ENCODE measurements at regions not wholly inside any gene's neighbourhood (a gene's known extent, or its start where the extent isn't known, plus 50 kb on each side); places are given as distances from the start of the nearest gene placed in this dataset.

DNA sequence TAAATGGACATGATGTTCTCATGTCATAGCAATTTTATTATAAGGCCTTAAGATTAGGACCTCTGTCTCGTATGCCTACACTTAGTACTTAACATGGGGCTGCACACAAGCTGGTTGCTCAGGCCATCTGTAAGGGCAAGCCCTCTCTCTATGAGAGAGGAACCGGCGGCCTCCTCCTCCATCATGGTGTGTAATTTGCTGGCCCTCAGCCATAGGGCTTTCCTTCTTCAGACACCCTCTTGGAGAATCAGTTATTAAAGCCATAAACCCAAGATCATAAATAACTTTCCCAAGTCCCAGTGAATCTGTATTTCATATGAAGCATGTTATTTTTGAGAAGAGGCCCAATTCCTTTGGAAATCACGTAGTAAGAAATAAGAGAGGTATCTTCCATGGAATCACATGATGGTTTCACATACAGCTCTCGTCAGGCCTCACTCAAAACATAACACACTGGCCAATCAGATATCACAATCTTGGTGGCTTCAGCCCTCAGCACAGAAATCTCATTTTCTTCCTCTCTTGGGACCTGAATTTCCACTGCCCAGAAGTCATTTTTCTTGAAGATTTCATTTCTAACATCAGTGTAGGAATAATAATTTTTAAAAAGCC lies 92.6 kb downstream of the RDH14 start:
- DNase-seq: no peak

DNA sequence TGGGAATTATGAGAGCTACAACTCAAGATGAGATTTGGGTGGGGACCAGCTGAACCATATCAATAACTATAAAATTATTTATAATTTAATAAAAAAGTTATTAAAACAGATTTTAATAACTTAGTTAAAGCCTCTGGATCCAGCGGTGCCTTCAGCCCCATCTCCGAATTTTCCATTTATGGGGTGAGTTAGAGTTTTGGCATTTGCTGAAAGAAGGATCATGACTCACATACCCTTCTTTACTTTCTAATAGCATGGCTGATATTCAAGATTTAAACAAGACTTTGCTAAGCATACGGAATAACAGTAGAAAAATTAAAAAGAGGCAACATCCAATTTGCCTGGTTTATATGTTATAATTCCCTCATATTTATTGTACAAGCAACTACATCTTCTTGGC lies 94.5 kb downstream of the RDH14 start:
- no peak for DNase-seq

DNA sequence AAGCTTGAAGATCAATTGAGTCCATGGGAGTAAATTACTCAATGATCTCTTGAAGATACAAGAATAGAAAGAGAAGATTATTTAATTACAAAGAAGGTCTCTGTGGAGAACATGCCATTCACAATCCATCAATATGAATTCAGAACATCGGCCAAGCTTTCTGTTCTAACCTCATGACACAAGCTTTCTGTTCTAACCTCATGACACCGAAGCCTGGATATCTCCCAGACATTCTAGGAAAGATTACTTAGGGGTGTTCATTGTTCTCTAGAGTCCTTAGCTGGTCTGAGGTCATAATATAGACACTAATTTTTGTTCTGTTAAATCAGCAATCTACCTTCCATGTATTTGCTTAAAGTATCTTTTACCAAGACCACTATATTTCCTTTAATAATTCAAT lies 95.5 kb downstream of the RDH14 start:
- no peak for DNase-seq

DNA sequence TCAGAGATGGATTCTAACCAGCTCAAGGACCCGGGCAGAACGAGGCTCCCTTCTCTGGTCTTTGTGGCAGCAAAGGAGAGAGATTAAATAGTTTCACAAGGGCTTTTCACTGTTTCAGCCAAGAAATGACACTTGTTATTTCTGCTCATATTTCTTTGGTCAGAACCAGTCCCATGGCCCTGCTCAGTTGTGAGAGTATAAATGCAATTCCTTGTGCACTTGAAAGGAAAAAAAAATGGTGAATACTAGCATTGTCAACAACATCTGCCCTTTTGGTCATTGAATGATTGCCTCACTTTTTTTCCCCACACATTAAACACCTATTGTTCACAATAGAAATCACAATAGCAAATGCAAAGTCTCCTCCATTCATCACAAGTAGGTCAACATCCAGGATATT lies 104.4 kb downstream of the RDH14 start:
- peak in 2 of 51 donors; percentile 11 to 35 for DNase-seq

DNA sequence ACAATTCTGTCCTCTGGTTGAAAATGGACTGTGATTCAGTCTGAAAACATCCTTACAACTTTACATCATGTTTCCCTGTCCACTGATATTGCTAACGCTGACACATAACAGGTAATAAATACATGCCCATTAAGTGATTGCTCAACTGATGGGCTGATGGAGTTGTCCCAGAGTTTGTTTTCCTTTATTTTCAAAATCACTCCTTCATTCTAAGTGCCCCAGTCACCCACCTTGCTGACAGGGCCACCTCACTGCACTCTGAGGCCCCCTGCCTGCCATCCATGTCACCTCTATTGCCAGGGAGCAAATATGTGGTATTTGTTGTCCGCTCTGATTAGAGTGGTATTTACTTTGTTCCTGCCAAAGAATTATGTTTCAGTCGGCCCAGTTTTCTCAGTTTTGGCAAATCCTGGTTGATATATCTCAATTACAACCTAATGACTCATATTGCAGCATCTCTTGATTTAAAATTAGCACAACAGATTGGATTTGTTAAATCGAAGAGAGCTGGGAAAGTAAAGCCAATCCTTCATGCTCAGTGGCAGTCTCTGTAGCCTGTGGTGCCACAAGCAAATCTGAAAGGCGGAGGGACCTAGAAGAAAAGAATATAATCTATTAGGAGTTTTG lies 105.1 kb downstream of the RDH14 start:
- no peak for DNase-seq

DNA sequence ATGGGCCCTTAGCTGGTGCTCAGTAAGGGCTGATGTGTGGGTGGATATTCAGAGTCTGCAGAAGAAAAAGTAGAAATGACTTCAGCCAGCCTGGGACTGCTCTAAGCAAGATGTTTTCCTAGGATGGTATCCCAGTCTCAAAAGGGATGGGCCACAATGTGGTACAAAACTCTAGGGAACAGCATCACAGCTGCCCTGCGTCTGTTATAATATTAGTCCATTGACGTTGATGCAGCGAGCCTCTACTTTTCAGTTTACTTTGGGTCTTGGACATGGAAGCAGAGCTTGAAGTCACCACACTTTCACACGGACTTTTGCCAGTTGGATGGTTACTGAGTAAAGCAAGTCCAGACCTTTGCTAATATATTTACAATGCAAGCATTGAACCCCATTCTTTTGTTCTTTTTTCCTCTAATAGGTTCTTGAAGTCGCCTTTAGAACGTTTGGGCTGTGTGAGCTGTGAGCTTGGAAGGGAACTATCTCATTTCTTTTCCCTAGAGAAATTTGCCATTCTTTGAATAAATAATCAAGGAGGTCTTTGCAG lies 105.7 kb downstream of the RDH14 start:
- DNase-seq: no peak

DNA sequence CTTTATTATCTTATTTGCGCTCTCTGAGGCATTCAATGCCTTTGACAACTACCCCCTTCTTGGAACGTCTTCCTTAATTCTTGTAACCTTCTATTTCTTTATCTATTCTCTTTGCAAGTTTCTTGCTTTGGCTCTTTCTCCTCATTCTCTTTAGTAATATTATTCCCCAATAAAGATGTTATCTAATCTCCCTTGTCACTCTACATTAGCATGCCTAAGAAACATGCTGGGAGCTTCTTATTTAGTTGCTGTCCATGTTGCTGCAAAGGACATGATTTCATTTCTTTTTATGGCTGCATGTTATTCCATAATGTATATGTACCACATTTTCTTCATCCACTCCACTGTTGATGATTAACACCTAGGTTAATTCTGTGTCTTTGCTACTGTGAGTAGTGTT lies 113.7 kb downstream of the RDH14 start:
- no peak for DNase-seq

DNA sequence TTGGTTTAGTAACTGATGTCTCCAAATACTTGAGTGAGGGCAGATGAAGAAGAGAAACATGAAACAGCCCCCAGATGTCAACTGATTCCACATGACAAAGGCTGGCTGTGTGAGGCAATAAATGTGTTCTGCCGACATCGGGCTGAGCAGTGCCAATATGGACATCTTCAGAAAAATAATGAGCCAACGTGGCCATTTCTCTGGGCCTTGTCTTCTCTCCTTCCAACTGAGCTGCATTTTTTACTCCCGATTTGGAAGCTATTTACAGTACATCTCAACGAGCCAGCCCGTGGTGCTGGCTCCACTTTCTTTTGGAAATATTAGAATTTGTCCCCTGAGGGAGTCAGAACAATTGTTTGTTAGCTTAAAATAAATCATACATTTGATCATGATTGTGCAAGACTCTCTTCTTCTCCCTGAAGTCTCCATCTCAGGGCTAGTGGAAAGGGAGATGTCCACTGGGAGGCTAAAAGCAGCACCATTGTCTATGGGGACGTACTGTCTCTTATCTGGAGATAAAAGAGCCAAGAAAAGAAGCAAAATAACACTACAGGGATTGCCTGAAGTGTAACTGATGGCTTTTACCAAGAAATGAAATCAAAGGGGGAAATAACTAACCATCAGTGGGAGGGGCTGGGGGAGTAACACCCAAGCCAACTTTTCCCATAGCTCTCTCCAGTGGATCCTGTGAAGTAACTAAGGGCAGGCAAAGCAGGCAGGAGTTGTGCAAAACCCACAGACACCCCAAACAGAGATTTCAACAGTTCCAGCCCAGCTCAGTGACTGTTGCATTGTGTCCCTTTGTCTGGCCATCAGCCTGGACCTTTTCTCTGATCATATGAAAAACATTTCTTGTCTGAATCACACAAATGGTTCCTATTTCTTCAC lies 114.8 kb downstream of the RDH14 start:
- DNase-seq: no peak

DNA sequence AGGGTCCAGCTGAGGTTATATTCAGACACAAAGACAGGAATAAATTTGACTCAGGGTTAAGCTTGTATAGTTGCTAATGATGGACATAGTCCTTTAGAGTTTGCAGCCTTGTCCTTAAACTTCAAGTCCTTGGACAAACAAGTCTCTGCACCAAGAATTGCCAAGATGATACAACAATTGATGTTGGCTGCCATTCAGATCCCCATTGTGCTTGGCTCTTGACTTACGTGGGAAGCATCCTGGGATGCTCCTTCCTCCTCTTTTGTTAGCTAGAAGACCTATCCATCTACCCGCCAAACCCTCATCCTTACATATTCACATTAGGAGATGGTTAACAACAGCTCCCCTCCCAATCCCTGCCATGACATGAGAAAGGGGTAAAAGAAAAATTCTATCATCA lies 115.6 kb downstream of the RDH14 start:
- no peak for DNase-seq

DNA sequence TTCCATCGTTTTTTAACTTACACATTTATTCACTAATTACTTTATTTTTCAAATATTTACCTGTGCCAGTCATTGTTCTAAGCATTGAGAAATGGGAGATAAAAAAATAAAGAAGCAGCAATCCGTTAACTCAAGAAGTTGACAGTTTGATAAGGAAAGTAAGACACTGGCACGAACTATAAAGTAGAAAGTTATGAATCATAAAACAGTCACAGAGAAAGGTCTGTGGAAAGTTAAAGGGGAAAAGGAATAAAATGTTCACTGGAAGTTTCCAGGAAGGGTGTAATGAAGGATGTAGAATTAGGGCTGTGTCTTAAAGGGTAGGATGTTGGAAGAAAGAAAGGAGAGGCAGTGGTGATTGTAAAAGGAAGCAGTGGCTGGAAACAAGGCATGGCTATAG lies 118.9 kb downstream of the RDH14 start:
- DNase-seq: no peak

DNA sequence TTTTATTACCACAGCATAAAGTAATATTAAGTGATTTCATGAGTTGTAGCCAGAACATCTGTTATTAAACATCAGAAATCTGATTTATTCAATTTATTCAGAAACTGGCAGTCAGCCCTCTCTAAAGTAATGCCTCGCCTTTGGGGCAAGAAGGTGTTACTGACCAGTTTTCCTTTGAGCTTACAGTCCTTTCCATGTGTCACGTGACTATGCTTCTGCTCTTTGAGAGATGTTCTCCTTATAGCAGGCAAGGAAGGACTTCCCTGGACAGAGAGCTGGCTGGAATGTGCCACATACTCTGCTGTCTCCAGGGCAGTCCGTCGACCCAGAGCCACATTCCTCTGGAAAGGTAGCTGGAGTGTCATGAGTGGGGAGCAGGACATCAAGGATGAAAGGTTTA lies 119.7 kb downstream of the RDH14 start:
- no peak for DNase-seq

DNA sequence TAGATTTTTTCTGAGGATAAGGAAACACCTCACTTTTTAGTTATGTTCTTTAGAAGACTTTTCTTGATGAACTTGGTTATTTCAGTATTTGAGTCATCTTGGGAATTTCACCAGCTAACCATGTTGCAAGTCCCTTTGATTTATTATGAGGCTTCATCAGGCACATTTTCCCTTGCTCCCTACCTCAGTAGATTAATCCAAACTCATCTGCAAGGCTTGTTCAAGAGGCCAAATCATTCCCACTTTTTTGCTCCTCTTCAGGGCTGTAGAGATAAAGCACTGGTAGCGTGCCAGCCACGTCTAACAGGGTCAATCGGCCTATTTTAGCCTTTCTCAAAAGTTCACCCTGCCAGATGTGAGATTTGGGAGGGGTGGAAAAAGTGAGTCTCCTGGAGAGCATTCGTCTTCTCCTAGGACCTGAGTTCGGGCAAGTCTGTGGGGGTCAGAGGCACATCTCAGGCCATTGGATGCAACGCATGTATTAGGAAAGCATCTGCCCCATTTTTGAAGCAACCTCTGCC lies 120.3 kb downstream of the RDH14 start:
- DNase-seq: no peak

DNA sequence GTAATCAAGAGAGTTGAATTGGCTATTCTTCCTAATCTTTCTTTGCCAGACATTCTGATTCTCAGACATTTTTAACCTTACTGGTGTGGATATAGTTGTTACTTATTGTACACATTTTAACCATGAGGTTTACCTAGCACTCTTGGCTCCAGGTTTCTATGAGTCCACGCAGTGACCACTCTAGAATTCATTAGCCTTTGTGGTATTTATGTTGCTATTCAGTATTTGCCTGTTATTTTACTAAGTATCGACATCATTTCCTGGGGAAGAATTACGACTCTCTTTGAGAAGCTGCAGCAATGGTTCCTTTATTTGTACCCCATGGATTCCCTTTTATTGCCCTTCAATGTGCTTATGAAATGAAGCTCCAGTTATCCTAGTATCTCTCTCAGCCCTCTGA lies 120.7 kb downstream of the RDH14 start:
- no peak for DNase-seq

DNA sequence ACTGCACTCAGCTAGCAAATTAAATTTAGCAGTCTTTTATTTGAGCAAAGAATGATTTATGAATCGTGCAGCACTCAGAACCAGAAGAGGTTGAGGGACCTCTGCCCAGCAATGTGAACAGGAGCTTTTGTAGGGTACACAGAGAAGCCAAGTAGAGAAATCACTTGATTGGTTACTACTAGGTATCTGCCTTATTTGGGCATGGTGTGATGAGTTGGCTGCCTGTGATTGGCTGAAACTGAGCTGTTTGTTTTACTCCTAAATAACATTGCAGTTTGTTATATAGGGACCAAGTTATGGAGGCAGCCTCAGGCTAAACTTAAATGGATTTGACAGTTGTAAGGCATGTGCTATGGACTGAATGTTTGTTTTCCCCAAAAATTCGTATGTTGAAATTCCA lies 122.5 kb downstream of the RDH14 start:
- DNase-seq: no peak

DNA sequence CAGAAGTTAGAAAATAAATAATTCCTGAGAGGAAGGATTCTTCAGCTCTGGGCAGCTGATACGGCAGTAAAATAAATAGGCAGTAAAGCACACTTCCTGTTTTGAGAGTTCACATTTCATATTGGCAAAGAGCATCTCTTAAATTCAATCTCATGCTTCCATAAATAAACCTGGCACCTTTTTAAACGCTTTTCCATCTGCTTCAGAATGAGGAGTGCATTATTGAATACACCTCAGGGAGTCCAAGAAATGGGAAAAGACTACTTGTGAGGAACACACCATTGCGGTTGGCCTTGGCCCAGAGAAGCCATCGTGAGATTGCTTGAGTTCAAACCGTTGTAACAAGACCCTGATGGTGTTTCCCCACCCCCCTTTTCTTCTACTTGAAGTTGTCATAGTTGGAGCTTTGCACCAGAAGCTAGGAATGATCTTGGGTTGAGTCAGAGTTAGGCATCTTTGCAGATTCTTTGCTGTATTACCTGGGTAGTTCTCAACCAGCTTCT lies 123.9 kb downstream of the RDH14 start:
- no peak for DNase-seq

DNA sequence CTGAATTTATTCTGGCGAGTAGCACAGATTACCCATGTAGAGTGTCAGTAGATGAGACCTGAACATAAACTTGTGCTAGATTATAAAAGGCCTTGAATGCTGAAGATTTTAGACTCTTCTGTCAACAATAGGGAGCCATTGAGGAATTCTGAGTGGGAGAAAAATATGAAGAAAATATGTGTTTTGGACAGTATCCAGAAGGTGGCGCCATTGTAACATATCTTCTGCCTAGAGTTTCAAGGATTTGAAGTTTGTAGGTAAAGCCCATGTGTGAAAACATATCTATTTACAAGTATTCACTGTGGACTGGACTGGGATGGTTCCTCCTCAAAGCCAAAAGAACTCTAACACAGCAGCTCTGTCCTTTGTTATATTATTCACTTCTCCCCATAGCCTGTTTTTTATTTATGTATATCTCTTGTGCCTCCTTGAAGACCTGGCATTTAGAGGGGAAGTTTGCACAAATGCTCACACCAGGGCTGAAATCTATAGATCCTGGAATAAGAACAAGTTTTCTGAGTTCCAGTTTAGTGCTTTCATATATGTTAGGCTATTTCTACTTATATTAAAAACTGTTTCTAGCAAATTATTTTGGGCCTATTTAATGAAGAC lies 124.9 kb downstream of the RDH14 start:
- peak in 4 of 51 donors; percentile 3 to 15 (median 14) for DNase-seq

DNA sequence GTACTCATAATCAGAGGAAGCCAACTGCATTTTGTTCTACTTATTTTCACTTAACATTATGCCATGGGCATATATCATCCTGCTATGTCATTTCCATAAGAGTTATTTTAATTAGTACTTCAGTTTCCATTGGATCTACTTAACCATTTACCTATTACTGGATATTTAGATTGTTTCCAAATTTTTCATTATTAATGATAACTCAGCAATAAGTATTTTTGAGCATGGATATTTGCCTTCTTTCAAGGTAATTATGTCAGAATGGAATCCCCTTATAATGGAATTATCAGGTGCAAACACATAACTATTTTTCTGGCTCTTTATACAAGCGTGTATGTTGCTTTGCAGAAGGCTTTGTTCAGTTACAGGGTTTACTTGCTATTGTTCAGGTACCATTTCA lies 126.6 kb downstream of the RDH14 start:
- no peak for DNase-seq

DNA sequence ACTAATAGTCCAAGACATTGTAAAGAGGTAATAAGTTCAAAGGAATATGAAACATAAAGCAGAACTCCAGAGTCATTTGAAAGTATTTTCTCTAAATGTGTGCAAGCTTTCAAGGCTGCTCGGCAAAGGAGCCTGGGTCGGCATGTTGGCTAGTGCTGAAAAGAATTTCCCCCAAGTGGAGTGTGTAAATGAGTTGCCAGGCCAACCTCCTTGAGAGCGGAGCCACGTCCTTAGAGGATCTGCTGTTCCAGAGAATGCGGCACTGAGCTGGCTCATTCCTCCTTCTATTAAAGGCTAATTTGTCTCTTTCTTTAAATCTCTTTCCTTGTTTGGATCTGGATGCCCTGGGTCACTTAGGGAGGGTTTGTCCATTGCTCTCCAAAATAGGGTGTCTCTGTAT lies 127.5 kb downstream of the RDH14 start:
- peak in 21 of 51 donors; percentile 1 to 52 (median 25) for DNase-seq

DNA sequence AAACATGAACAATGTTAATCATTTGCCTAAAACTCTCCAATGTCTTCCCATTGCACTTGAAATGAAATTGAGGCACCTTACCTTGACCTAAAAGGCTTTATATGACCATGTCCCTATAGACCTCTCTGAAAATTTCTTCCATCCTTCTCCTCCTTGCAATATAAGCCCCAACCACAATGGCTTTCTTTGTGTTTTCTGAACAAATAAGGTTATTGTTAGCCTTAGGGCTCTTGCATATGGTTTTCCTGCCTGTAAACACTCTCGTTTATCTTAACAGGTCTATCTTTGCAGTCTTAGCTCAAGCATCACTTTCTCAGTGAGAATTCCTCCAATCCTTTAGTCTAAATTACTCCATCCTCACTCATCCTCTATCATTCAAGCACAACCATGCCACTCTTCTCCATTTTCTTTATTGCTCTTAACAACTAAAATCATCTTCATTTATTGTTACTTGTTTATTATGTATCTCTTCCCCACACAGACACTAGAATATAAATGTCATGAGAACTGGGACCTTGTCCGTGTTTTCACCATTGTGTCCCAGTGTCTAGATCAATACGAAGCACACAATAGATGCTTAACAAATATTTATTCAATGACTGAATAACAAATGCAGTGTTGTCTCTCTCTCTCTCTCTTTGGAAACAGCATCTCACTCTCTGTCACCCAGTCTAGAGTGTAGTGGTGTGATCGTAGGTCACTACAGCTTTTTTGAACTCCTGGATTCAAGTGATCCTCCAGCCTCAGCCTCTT lies 129.3 kb downstream of the RDH14 start:
- DNase-seq: peak in 1 of 51 donors; percentile 14

DNA sequence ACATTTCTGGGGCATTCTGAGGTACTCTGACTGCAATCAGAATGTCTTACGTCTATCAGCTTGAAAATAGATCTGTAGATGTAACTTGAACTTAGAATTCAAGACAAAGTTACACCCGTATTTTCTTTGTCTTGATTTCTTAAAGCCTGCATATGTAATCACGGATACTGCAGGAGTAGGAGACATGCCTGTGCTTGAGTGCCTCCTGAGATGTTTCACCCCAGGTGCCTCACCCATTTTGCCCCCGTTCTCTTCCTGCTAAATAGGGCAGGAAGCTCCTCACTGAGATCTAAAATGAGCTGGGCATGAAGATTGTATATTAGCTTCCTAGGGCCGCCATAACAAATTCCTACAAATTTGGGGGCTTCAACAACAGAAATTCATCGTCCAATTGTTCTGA lies 131.9 kb downstream of the RDH14 start:
- DNase-seq: no peak

DNA sequence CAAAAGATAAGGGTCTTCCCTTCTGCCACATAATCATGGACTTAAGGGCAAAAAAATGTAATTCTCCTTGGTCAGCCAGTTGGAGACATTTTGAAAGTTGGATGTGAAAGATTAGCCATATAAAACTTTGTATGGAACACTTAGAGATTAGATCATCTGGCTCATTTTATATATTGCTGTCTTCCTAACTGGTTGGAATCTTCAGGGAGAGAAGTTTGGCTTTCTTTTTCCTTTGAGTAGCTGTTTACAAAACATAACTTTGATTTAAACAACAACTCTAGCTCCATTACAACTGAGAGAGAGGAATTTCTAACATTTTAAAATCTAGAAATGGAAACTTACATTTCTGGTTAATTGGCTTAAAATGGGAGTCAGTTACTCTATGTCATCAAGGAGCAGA lies 132.7 kb downstream of the RDH14 start:
- no peak for DNase-seq
